HepG2 (cell line): ENCODE measurements at regions not wholly inside any gene's neighbourhood (a gene's known extent, or its start where the extent isn't known, plus 50 kb on each side); places are given as distances from the start of the nearest gene placed in this dataset.

Source experiments
- CHD2 ChIP-seq: IDR thresholded peaks from 2 replicates; pipeline ENCODE4 v1.6.1; 2011; ENCODE audit warnings: low read depth, low read length, improper control_type of control experiment
- CTCF ChIP-seq: sonication (generic); formaldehyde crosslinking; IDR thresholded peaks from 2 replicates; pipeline ENCODE4 v1.5.0; 2020; ENCODE audit warnings: mild to moderate bottlenecking, missing genetic modification reagents, moderate library complexity
- ELF3 ChIP-seq: IDR thresholded peaks from 2 replicates; pipeline ENCODE4 v1.6.1; 2016; ENCODE audit warnings: missing genetic modification reagents, missing compliant biosample characterization
- ERF ChIP-seq: IDR thresholded peaks from 2 replicates; pipeline ENCODE4 v1.6.1; 2018; ENCODE audit warnings: missing biosample characterization, missing genetic modification reagents
- HINFP ChIP-seq: sonication (generic); formaldehyde crosslinking; IDR thresholded peaks from 2 replicates; pipeline ENCODE4 v1.4.0; 2020; ENCODE audit warnings: low read depth, mild to moderate bottlenecking, missing genetic modification reagents
- MAFK ChIP-seq, 2 experiments: IDR thresholded peaks in 1 of 2; conservative IDR thresholded peaks in 1 of 2; 2 replicates each; pipeline ENCODE4 v1.6.1; 2011; ENCODE audit warnings: improper control_type of control experiment in 2 of 2, low read length in 2 of 2
- ONECUT2 ChIP-seq: sonication (generic); formaldehyde crosslinking; IDR thresholded peaks from 2 replicates; pipeline ENCODE4 v1.4.0; 2020; ENCODE audit warnings: missing genetic modification reagents
- PHF8 ChIP-seq: sonication (generic); formaldehyde crosslinking; IDR thresholded peaks from 2 replicates; pipeline ENCODE4 v1.5.0; 2020; ENCODE audit warnings: missing genetic modification reagents
- SP4 ChIP-seq: sonication (generic); formaldehyde crosslinking; IDR thresholded peaks from 2 replicates; pipeline ENCODE4 v1.8.1; 2023; ENCODE audit warnings: mild to moderate bottlenecking, missing genetic modification reagents
- ZBTB8A ChIP-seq: sonication (generic); formaldehyde crosslinking; IDR thresholded peaks from 2 replicates; pipeline ENCODE4 v1.4.0; 2020; ENCODE audit warnings: mild to moderate bottlenecking, low read depth, missing genetic modification reagents, borderline replicate concordance
- ZNF136 ChIP-seq: sonication (generic); formaldehyde crosslinking; IDR thresholded peaks from 2 replicates; pipeline ENCODE4 v1.8.1; 2022; ENCODE audit warnings: low read depth, mild to moderate bottlenecking, moderate library complexity, missing genetic modification reagents
- ZNF253 ChIP-seq: sonication (generic); formaldehyde crosslinking; IDR thresholded peaks from 2 replicates; pipeline ENCODE4 v1.8.0; 2022; ENCODE audit warnings: mild to moderate bottlenecking, missing genetic modification reagents, borderline replicate concordance

- TF ChIP-seq MAFK (conservative IDR thresholded peaks at IDR 0.05 in 1 of 2, IDR thresholded peaks at IDR 0.05 in 1 of 2; ENCODE audit: low read length in 2 of 2) (no peak), CTCF (CRISPR knock-in tag) (no peak), CHD2 (no peak), ZNF253 (CRISPR knock-in tag) (no peak), ELF3 (CRISPR knock-in tag) (no peak), ZBTB8A (CRISPR knock-in tag) (no peak), ONECUT2 (CRISPR knock-in tag) (no peak), ERF (no peak), HINFP (CRISPR knock-in tag) (no peak), ZNF136 (CRISPR knock-in tag) (no peak), SP4 (CRISPR knock-in tag) (no peak), PHF8 (CRISPR knock-in tag) (no peak)
Measured at GRCh38 chr4:79176351-79176750, 149.5 kb downstream of the NAA11 start.
